GM10266 (cell line): ENCODE measurements at regions not wholly inside any gene's neighbourhood (a gene's known extent, or its start where the extent isn't known, plus 50 kb on each side); places are given as distances from the start of the nearest gene placed in this dataset.

Experiments
- DNase-seq: peaks from one replicate; pipeline ENCODE4 v3.0.0; 2012; ENCODE audit errors: extremely low spot score
- CTCF ChIP-seq: IDR thresholded peaks from 2 replicates; pipeline ENCODE4 v1.5.1; 2012; ENCODE audit warnings: mild to moderate bottlenecking, low read depth; ENCODE audit not compliant: control insufficient read depth, insufficient read depth; ENCODE audit errors: missing control alignments

- no peak for DNase-seq
- TF ChIP-seq CTCF: no peak
Observed at GRCh38 chr7:32143301-32143700, 73.1 kb upstream of the PDE1C start.

- no peak for TF ChIP-seq CTCF
Observed at GRCh38 chr7:32142649-32143048, 72.4 kb upstream of the PDE1C start.

DNA sequence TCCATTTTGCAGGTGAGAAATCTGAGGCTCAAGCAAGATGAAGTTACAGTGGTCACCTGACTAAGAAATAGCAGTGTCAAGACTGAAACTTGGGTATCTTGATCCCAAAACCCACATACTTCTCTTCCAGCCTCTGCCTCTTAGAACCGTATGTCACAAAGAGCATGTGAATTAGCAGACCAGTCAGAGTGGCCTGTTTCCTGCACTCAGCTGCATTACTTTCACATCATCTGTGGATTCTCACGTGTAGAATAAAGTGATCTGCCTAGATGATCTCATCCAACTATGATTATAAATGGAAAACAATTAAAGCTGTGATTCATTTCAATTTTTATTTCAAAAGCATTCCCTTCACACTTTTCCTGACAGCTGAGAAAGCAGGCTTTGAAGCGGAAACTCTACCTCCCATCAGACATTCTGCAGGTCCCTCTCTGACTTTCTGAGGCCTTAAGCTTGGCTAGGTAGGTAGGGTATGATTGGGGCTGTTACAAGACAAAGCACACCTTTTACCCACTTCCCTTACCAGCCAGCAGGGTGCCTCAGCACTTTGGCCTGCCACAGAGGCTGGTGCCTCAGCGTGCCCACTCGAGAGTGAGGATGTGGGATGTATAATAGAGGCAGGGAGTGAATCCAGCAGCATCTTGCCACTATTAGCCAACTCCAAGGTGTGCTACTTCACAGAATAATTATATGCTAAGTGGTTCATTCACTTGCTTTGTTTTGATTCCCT lies 70.2 kb upstream of the PDE1C start:
- DNase-seq: no peak
- TF ChIP-seq CTCF: no peak

More at GRCh38 chr7:32142649-32143048, 72.4 kb upstream of the PDE1C start:
- no peak for DNase-seq

- TF ChIP-seq CTCF: no peak
- DNase-seq: no peak
Observed at GRCh38 chr7:32137059-32137458, 66.9 kb upstream of the PDE1C start.

DNA sequence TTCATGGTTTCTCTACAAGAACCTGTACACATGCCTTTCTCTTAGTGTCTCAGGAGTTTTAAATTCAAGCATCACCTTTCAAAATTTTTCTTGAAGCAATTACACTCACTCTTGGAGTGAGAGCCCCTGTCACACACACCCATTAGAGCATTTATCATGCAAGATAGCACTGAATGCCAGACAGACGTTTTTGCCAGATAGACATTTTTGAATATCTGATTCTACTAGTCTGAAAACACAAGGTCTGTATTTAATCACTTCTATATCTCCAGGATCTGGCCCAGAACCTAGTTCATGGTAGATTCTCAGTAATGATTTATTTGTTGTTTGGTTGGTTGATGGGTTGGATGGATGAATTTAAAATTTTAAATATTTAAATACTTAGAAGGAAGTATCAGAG lies 60.9 kb upstream of the PDE1C start:
- no peak for DNase-seq
- no peak for TF ChIP-seq CTCF

- DNase-seq: no peak
- no peak for TF ChIP-seq CTCF
Observed at GRCh38 chr7:32126843-32127242, 56.6 kb upstream of the PDE1C start.
